ENCODE measurements at regions not wholly inside any gene's neighbourhood (a gene's known extent, or its start where the extent isn't known, plus 50 kb on each side); places are given as distances from the start of the nearest gene placed in this dataset.

GRCh38 chr4:137367620-137368019, 164.7 kb downstream of the PCDH18 start:
- TF ChIP-seq CTCF (conservative IDR thresholded peaks at IDR 0.05; ENCODE audit: low read depth, low read length) (no peak), EZH2phosphoT487 (IDR thresholded peaks at IDR 0.05; ENCODE audit: borderline replicate concordance, low read length) (no peak), EZH2 (IDR thresholded peaks at IDR 0.05; ENCODE audit: low read length, unreplicated experiment) (no peak)
